ENCODE measurements at regions not wholly inside any gene's neighbourhood (a gene's known extent, or its start where the extent isn't known, plus 50 kb on each side); places are given as distances from the start of the nearest gene placed in this dataset.
"Not testable (repeated sequence)": the region's sequence is repeated elsewhere in the genome, so short reads cannot be mapped to it uniquely, and the experiment has no call there.

- DNase-seq (ENCODE audit: low read depth in 2 of 2) = no peak
Observed at GRCh38 chr5:96483878-96484277, 50.8 kb upstream of the PCSK1 start.

- no peak for DNase-seq (ENCODE audit: low read depth in 2 of 2)
Observed at GRCh38 chr5:96487859-96488258, 54.8 kb upstream of the PCSK1 start.

GRCh38 chr5:96489532-96489931 is 56.5 kb upstream of the PCSK1 start:
- no peak for DNase-seq (ENCODE audit: low read depth in 2 of 2)

GRCh38 chr5:96492459-96493047 is 59.5 kb upstream of the PCSK1 start:
- no peak for DNase-seq (ENCODE audit: low read depth in 2 of 2)

GRCh38 chr5:96493219-96493790 is 60.3 kb upstream of the PCSK1 start:
- DNase-seq (ENCODE audit: low read depth in 2 of 2) = no peak

- DNase-seq (ENCODE audit: low read depth in 2 of 2) = not testable (repeated sequence)
Observed at GRCh38 chr5:96495412-96495811, 62.4 kb upstream of the PCSK1 start.

GRCh38 chr5:96497027-96497426 is 64.0 kb upstream of the PCSK1 start:
- DNase-seq (ENCODE audit: low read depth in 2 of 2) = not testable (repeated sequence)

GRCh38 chr5:96499753-96500345 is 66.8 kb upstream of the PCSK1 start:
- no peak for DNase-seq (ENCODE audit: low read depth in 2 of 2)

GRCh38 chr5:96501991-96502646 is 69.1 kb upstream of the PCSK1 start:
- DNase-seq (ENCODE audit: low read depth in 2 of 2) = no peak

- DNase-seq (ENCODE audit: low read depth in 2 of 2) = no peak
Observed at GRCh38 chr5:96503501-96504236, 70.6 kb upstream of the PCSK1 start.

- DNase-seq (ENCODE audit: low read depth in 2 of 2) = no peak
Observed at GRCh38 chr5:96506376-96506775, 73.3 kb upstream of the PCSK1 start.

- no peak for DNase-seq (ENCODE audit: low read depth in 2 of 2)
Observed at GRCh38 chr5:96506866-96507527, 73.9 kb upstream of the PCSK1 start.

GRCh38 chr5:96509316-96509715 is 76.3 kb upstream of the PCSK1 start:
- DNase-seq (ENCODE audit: low read depth in 2 of 2) = no peak

GRCh38 chr5:96509721-96510350 is 76.8 kb upstream of the PCSK1 start:
- no peak for DNase-seq (ENCODE audit: low read depth in 2 of 2)

GRCh38 chr5:96516631-96517071 is 83.6 kb upstream of the PCSK1 start:
- no peak for DNase-seq (ENCODE audit: low read depth in 2 of 2)

- DNase-seq (ENCODE audit: low read depth in 2 of 2) = no peak
Observed at GRCh38 chr5:96517295-96517694, 84.2 kb upstream of the PCSK1 start.

GRCh38 chr5:96520345-96520744 is 87.3 kb upstream of the PCSK1 start:
- DNase-seq (ENCODE audit: low read depth in 2 of 2) = no peak

- no peak for DNase-seq (ENCODE audit: low read depth in 2 of 2)
Observed at GRCh38 chr5:96522635-96523355, 89.7 kb upstream of the PCSK1 start.

- no peak for DNase-seq (ENCODE audit: low read depth in 2 of 2)
Observed at GRCh38 chr5:96527768-96528661, 95.0 kb upstream of the PCSK1 start.

Data from stimulated activated CD8-positive, alpha-beta memory T cell treated with anti-CD3 and anti-CD28 coated beads, Interleukin-15, amount 100 ng/mL, for 48 hours (primary cell).